ENCODE measurements at regions not wholly inside any gene's neighbourhood (a gene's known extent, or its start where the extent isn't known, plus 50 kb on each side); places are given as distances from the start of the nearest gene placed in this dataset.
"Not testable (repeated sequence)": the region's sequence is repeated elsewhere in the genome, so short reads cannot be mapped to it uniquely, and the experiment has no call there.

- no peak for TF ChIP-seq CTCF (IDR thresholded peaks at IDR 0.05; ENCODE audit: extremely low read depth, insufficient read depth, missing control alignments)
- no peak for DNase-seq (ENCODE audit: low spot score)
- in situ Hi-C loops (cut with MboI; ENCODE audit: low pct_unique_long_range_greater_than_20kb, low sequenced_read_pairs, unreplicated experiment) = no loop called here
Observed at GRCh38 chr20:33923740-33924139, 70.0 kb upstream of the RALY start.

- no peak for TF ChIP-seq CTCF (IDR thresholded peaks at IDR 0.05; ENCODE audit: extremely low read depth, insufficient read depth, missing control alignments)
- DNase-seq (ENCODE audit: low spot score) = no peak
- in situ Hi-C loops (cut with MboI; ENCODE audit: low pct_unique_long_range_greater_than_20kb, low sequenced_read_pairs, unreplicated experiment) = no loop called here
Observed at GRCh38 chr20:33925867-33926266, 67.8 kb upstream of the RALY start.

- in situ Hi-C loops (cut with MboI; ENCODE audit: low pct_unique_long_range_greater_than_20kb, low sequenced_read_pairs, unreplicated experiment) = no loop called here
- TF ChIP-seq CTCF (IDR thresholded peaks at IDR 0.05; ENCODE audit: extremely low read depth, insufficient read depth, missing control alignments) = no peak
- DNase-seq (ENCODE audit: low spot score) = no peak
Observed at GRCh38 chr20:33926425-33926824, 67.3 kb upstream of the RALY start.

- TF ChIP-seq CTCF (IDR thresholded peaks at IDR 0.05; ENCODE audit: extremely low read depth, insufficient read depth, missing control alignments) = no peak
- no peak for DNase-seq (ENCODE audit: low spot score)
- in situ Hi-C loops (cut with MboI; ENCODE audit: low pct_unique_long_range_greater_than_20kb, low sequenced_read_pairs, unreplicated experiment) = no loop called here
Observed at GRCh38 chr20:33927724-33928123, 66.0 kb upstream of the RALY start.

- TF ChIP-seq CTCF (IDR thresholded peaks at IDR 0.05; ENCODE audit: extremely low read depth, insufficient read depth, missing control alignments) = no peak
- in situ Hi-C loops (cut with MboI; ENCODE audit: low pct_unique_long_range_greater_than_20kb, low sequenced_read_pairs, unreplicated experiment) = no loop called here
- no peak for DNase-seq (ENCODE audit: low spot score)
Observed at GRCh38 chr20:33929917-33930316, 63.8 kb upstream of the RALY start.

- in situ Hi-C loops (cut with MboI; ENCODE audit: low pct_unique_long_range_greater_than_20kb, low sequenced_read_pairs, unreplicated experiment) = no loop called here
- DNase-seq (ENCODE audit: low spot score) = peak; percentile 71
- TF ChIP-seq CTCF (IDR thresholded peaks at IDR 0.05; ENCODE audit: extremely low read depth, insufficient read depth, missing control alignments) = peak; percentile 58
Observed at GRCh38 chr20:33933469-33933909, 60.2 kb upstream of the RALY start.

GRCh38 chr20:33936656-33937055, 57.1 kb upstream of the RALY start:
- in situ Hi-C loops (cut with MboI; ENCODE audit: low pct_unique_long_range_greater_than_20kb, low sequenced_read_pairs, unreplicated experiment) = no loop called here
- DNase-seq (ENCODE audit: low spot score) = no peak
- no peak for TF ChIP-seq CTCF (IDR thresholded peaks at IDR 0.05; ENCODE audit: extremely low read depth, insufficient read depth, missing control alignments)

- in situ Hi-C loops (cut with MboI; ENCODE audit: low pct_unique_long_range_greater_than_20kb, low sequenced_read_pairs, unreplicated experiment); DNase-seq (ENCODE audit: low spot score): not testable (repeated sequence)
Observed at GRCh38 chr20:33939031-33939430, 54.7 kb upstream of the RALY start.
